ENCODE measurements at regions not wholly inside any gene's neighbourhood (a gene's known extent, or its start where the extent isn't known, plus 50 kb on each side); places are given as distances from the start of the nearest gene placed in this dataset.

- no peak overlapping the region for H3K4me2 ChIP-seq (ENCODE audit: insufficient read depth, low read length)
- no peak overlapping the region for H3K9ac ChIP-seq (ENCODE audit: low read depth, low read length)
- TF ChIP-seq EZH2 (IDR thresholded peaks at IDR 0.05; ENCODE audit: borderline replicate concordance, low read depth, low read length, severe bottlenecking): no peak
- no peak for TF ChIP-seq CTCF (IDR thresholded peaks at IDR 0.05; ENCODE audit: borderline replicate concordance, extremely low read depth, low read length, poor library complexity, severe bottlenecking)
- H3K36me3 ChIP-seq (ENCODE audit: insufficient read depth, low read length): no peaks in the 10 kb centered on the region
- H3K4me3 ChIP-seq (ENCODE audit: low read depth in 1 of 2, low read length in 2 of 2): no peak overlapping the region
- no peaks in the 10 kb centered on the region for H3K27me3 ChIP-seq (ENCODE audit: insufficient read depth, low read length, poor library complexity)
- no peak for DNase-seq
- H4K20me1 ChIP-seq (ENCODE audit: insufficient read depth, low read length): no peaks in the 10 kb centered on the region
- no peaks in the 10 kb centered on the region for H3K4me1 ChIP-seq (ENCODE audit: insufficient read depth, low read length)
- H3K27ac ChIP-seq (ENCODE audit: low read length): no peak overlapping the region
- no peaks in the 10 kb centered on the region for H3K79me2 ChIP-seq (ENCODE audit: insufficient read depth, low read length)
- ATAC-seq (ENCODE audit: insufficient read depth, low read depth): no peak
- H2AFZ ChIP-seq (ENCODE audit: low read depth, low read length): no peak overlapping the region
- no peaks in the 10 kb centered on the region for H3K9me3 ChIP-seq (ENCODE audit: insufficient read depth, low read length, severe bottlenecking)
Measured at GRCh38 chr3:103181160-103181559, 746.3 kb downstream of the ZPLD1 start.

- Histone ChIP-seq H3K36me3 (ENCODE audit: insufficient read depth, low read length) (no peaks in the 10 kb centered on the region), H3K9ac (ENCODE audit: low read depth, low read length) (no peak overlapping the region), H3K4me3 (ENCODE audit: low read depth in 1 of 2, low read length in 2 of 2) (no peak overlapping the region), H3K79me2 (ENCODE audit: insufficient read depth, low read length) (no peaks in the 10 kb centered on the region), H3K27me3 (ENCODE audit: insufficient read depth, low read length, poor library complexity) (no peaks in the 10 kb centered on the region), H4K20me1 (ENCODE audit: insufficient read depth, low read length) (no peaks in the 10 kb centered on the region), H3K4me2 (ENCODE audit: insufficient read depth, low read length) (no peak overlapping the region), H3K9me3 (ENCODE audit: insufficient read depth, low read length, severe bottlenecking) (no peaks in the 10 kb centered on the region), H3K27ac (ENCODE audit: low read length) (no peak overlapping the region), H3K4me1 (ENCODE audit: insufficient read depth, low read length) (no peaks in the 10 kb centered on the region), H2AFZ (ENCODE audit: low read depth, low read length) (no peak overlapping the region)
- no peak for ATAC-seq (ENCODE audit: insufficient read depth, low read depth)
- TF ChIP-seq CTCF (IDR thresholded peaks at IDR 0.05; ENCODE audit: borderline replicate concordance, extremely low read depth, low read length, poor library complexity, severe bottlenecking): no peak
- TF ChIP-seq EZH2 (IDR thresholded peaks at IDR 0.05; ENCODE audit: borderline replicate concordance, low read depth, low read length, severe bottlenecking): no peak
- no peak for DNase-seq
Measured at GRCh38 chr3:103184772-103185171, 750.0 kb downstream of the ZPLD1 start.

- H3K9ac ChIP-seq (ENCODE audit: low read depth, low read length): no peak overlapping the region
- no peaks in the 10 kb centered on the region for H3K4me1 ChIP-seq (ENCODE audit: insufficient read depth, low read length)
- no peak overlapping the region for H3K4me2 ChIP-seq (ENCODE audit: insufficient read depth, low read length)
- no peak overlapping the region for H3K27ac ChIP-seq (ENCODE audit: low read length)
- no peak overlapping the region for H2AFZ ChIP-seq (ENCODE audit: low read depth, low read length)
- no peak for DNase-seq
- no peak for ATAC-seq (ENCODE audit: insufficient read depth, low read depth)
- H3K9me3 ChIP-seq (ENCODE audit: insufficient read depth, low read length, severe bottlenecking): no peaks in the 10 kb centered on the region
- H3K79me2 ChIP-seq (ENCODE audit: insufficient read depth, low read length): no peaks in the 10 kb centered on the region
- H3K27me3 ChIP-seq (ENCODE audit: insufficient read depth, low read length, poor library complexity): no peaks in the 10 kb centered on the region
- no peaks in the 10 kb centered on the region for H4K20me1 ChIP-seq (ENCODE audit: insufficient read depth, low read length)
- TF ChIP-seq EZH2 (IDR thresholded peaks at IDR 0.05; ENCODE audit: borderline replicate concordance, low read depth, low read length, severe bottlenecking) (no peak), CTCF (IDR thresholded peaks at IDR 0.05; ENCODE audit: borderline replicate concordance, extremely low read depth, low read length, poor library complexity, severe bottlenecking) (no peak)
- no peak overlapping the region for H3K4me3 ChIP-seq (ENCODE audit: low read depth in 1 of 2, low read length in 2 of 2)
- H3K36me3 ChIP-seq (ENCODE audit: insufficient read depth, low read length): no peaks in the 10 kb centered on the region
Measured at GRCh38 chr3:103189941-103190340, 755.1 kb downstream of the ZPLD1 start.

GRCh38 chr3:103195216-103195615, 760.4 kb downstream of the ZPLD1 start:
- H3K27ac ChIP-seq (ENCODE audit: low read length): no peak overlapping the region
- H4K20me1 ChIP-seq (ENCODE audit: insufficient read depth, low read length): no peaks in the 10 kb centered on the region
- H3K9me3 ChIP-seq (ENCODE audit: insufficient read depth, low read length, severe bottlenecking): no peaks in the 10 kb centered on the region
- no peak for TF ChIP-seq CTCF (IDR thresholded peaks at IDR 0.05; ENCODE audit: borderline replicate concordance, extremely low read depth, low read length, poor library complexity, severe bottlenecking)
- TF ChIP-seq EZH2 (IDR thresholded peaks at IDR 0.05; ENCODE audit: borderline replicate concordance, low read depth, low read length, severe bottlenecking): no peak
- no peak overlapping the region for H3K4me2 ChIP-seq (ENCODE audit: insufficient read depth, low read length)
- H2AFZ ChIP-seq (ENCODE audit: low read depth, low read length): no peak overlapping the region
- H3K4me1 ChIP-seq (ENCODE audit: insufficient read depth, low read length): no peaks in the 10 kb centered on the region
- ATAC-seq (ENCODE audit: insufficient read depth, low read depth) (no peak), DNase-seq (no peak)
- no peak overlapping the region for H3K9ac ChIP-seq (ENCODE audit: low read depth, low read length)
- H3K27me3 ChIP-seq (ENCODE audit: insufficient read depth, low read length, poor library complexity): no peaks in the 10 kb centered on the region
- H3K4me3 ChIP-seq (ENCODE audit: low read depth in 1 of 2, low read length in 2 of 2): no peak overlapping the region
- H3K36me3 ChIP-seq (ENCODE audit: insufficient read depth, low read length): no peaks in the 10 kb centered on the region
- no peaks in the 10 kb centered on the region for H3K79me2 ChIP-seq (ENCODE audit: insufficient read depth, low read length)
